ENCODE measurements at regions not wholly inside any gene's neighbourhood (a gene's known extent, or its start where the extent isn't known, plus 50 kb on each side); places are given as distances from the start of the nearest gene placed in this dataset.

GRCh38 chr13:58004751-58005150, 373.2 kb downstream of the PCDH17 start:
- ChIA-PET POLR2A (no interaction called here), CTCF (no interaction called here)
- no peak for DNase-seq (ENCODE audit: extremely low spot score)
- TF ChIP-seq CTCF (IDR thresholded peaks at IDR 0.05; ENCODE audit: control extremely low read depth, extremely low read depth, low read depth, missing control alignments), result no peak

- DNase-seq (ENCODE audit: extremely low spot score), result no peak
- ChIA-PET POLR2A (no interaction called here), CTCF (no interaction called here)
- no peak for TF ChIP-seq CTCF (IDR thresholded peaks at IDR 0.05; ENCODE audit: control extremely low read depth, extremely low read depth, low read depth, missing control alignments)
Measured at GRCh38 chr13:58018020-58018419, 386.5 kb downstream of the PCDH17 start.

- no peak for TF ChIP-seq CTCF (IDR thresholded peaks at IDR 0.05; ENCODE audit: control extremely low read depth, extremely low read depth, low read depth, missing control alignments)
- ChIA-PET POLR2A (no interaction called here), CTCF (no interaction called here)
- no peak for DNase-seq (ENCODE audit: extremely low spot score)
Measured at GRCh38 chr13:58018865-58019264, 387.3 kb downstream of the PCDH17 start.

GRCh38 chr13:58024103-58024502, 392.6 kb downstream of the PCDH17 start:
- DNase-seq (ENCODE audit: extremely low spot score), result no peak
- no peak for TF ChIP-seq CTCF (IDR thresholded peaks at IDR 0.05; ENCODE audit: control extremely low read depth, extremely low read depth, low read depth, missing control alignments)
- CTCF ChIA-PET, result no interaction called here
- POLR2A ChIA-PET, result no interaction called here

GRCh38 chr13:58025821-58026220, 394.3 kb downstream of the PCDH17 start:
- ChIA-PET POLR2A (no interaction called here), CTCF (no interaction called here)
- DNase-seq (ENCODE audit: extremely low spot score), result no peak
- no peak for TF ChIP-seq CTCF (IDR thresholded peaks at IDR 0.05; ENCODE audit: control extremely low read depth, extremely low read depth, low read depth, missing control alignments)

GRCh38 chr13:58032676-58033460, 401.3 kb downstream of the PCDH17 start:
- TF ChIP-seq CTCF (IDR thresholded peaks at IDR 0.05; ENCODE audit: control extremely low read depth, extremely low read depth, low read depth, missing control alignments), result no peak
- ChIA-PET POLR2A (no interaction called here), CTCF (no interaction called here)
- no peak for DNase-seq (ENCODE audit: extremely low spot score)
